Heart right ventricle (tissue), 16 donors: ENCODE measurements at regions not wholly inside any gene's neighbourhood (a gene's known extent, or its start where the extent isn't known, plus 50 kb on each side); places are given as distances from the start of the nearest gene placed in this dataset.

Source experiments
- ATAC-seq, 8 donors: fragments of 200-7000 bp; cut with Tn5 transposase; one replicate each; pipeline ENCODE4 v1.9.1; 2020; ENCODE audit warnings: mild to moderate bottlenecking in 8 of 8, moderate library complexity in 8 of 8, moderate number of reproducible peaks in 1 of 8
- DNase-seq, 2 donors: peaks; one replicate each; pipeline ENCODE4 v3.0.0-alpha.2; 2020
- H3K27ac ChIP-seq, 10 donors: fragments of 200-600 bp; sonication (generic) in 2 of 10; one replicate each; pipeline versions ENCODE4 v1.5.0 to v1.8.0; 2020 to 2022; ENCODE audit warnings: mild to moderate bottlenecking in 3 of 10
- H3K27me3 ChIP-seq, 7 donors: fragments of 200-600 bp; one replicate each; pipeline ENCODE4 v1.8.0; 2021 to 2022; ENCODE audit warnings: mild to moderate bottlenecking in 2 of 7
- H3K36me3 ChIP-seq, 9 donors: fragments of 200-600 bp; sonication (generic) in 1 of 9; one replicate each; pipeline versions ENCODE4 v1.5.0 to v1.8.0; 2020 to 2022; ENCODE audit warnings: mild to moderate bottlenecking in 2 of 9
- H3K4me1 ChIP-seq, 9 donors: fragments of 200-600 bp; sonication (generic) in 1 of 9; one replicate each; pipeline versions ENCODE4 v1.5.0 to v1.8.0; 2020 to 2022; ENCODE audit warnings: mild to moderate bottlenecking in 4 of 9
- H3K4me3 ChIP-seq, 10 donors: fragments of 200-600 bp; sonication (generic) in 2 of 10; one replicate each; pipeline versions ENCODE4 v1.5.0 to v1.8.0; 2020 to 2022; ENCODE audit warnings: mild to moderate bottlenecking in 7 of 10, moderate library complexity in 2 of 10
- H3K9me3 ChIP-seq, 11 donors: fragments of 200-600 bp in 10 of 11; sonication (generic) in 2 of 11; one replicate each; pipeline versions ENCODE4 v1.5.0 to v1.8.0; 2013 to 2022; ENCODE audit warnings: mild to moderate bottlenecking in 2 of 11, control low read depth in 1 of 11, moderate library complexity in 1 of 11
- CTCF ChIP-seq, 9 donors: fragments of 200-600 bp; sonication (generic) in 2 of 9; IDR thresholded peaks; one replicate each; pipeline versions ENCODE4 v1.5.0 to v1.8.0; 2021 to 2022; ENCODE audit warnings: antibody characterized with exemption in 9 of 9, mild to moderate bottlenecking in 5 of 9, moderate library complexity in 1 of 9
- WGBS, 2 donors: extraction: QIAGEN DNeasy Blood & Tissue Kit; methylation state at CpG; one replicate each; pipeline ENCODE4 v1.1.7; 2013; ENCODE audit warnings: inconsistent platforms in 1 of 2; 5-methylcytosine and 5-hydroxymethylcytosine counted together
- intact Hi-C, 10 donors: fragments of 100-400 bp; cut with DNase I; formaldehyde crosslinking; loops; one replicate each; pipeline versions ENCODE4 v1.11.1 to v1.14.2; 2022
- donor health status: Arrhythmogenic right ventricular cardiomyopathy.
- donor health status: ischemic (EF 13 %, LVEDD 7.1; RV severe dilation, severe dysfunction).
- donor health status: healthy with polysubstance abuse.
- donor health status: DM: no; HTN: yes; CAD: no.
- donor health status: DM: no; HTN: no; CAD: no.
- donor health status: ischemic (EF 25% LVEDD 6.9; RV normal size, moderate dysfunction).
- donor health status: ischemic (EF 25% LVEDD 5.7; RV mildly dilated, moderate dysfunction).
- donor health status: healthy.
- donor health status: DM: yes; HTN: yes; CAD: no.
- donor health status: Ischemic cardiomyopathy.
- donor health status: ischemic (EF 35%, LVEDD 5.7; RV mildly dilated, moderate dysfunction).
- donor health status: nonischemic (EF 11% LVEDD 7.7; RV severe dilation, severe dysfunction).
- donor health status: DM: yes; HTN: yes; CAD: no.
- donor health status: PGD.
- donor health status: ischemic (EF 29% LVEDD 5.4; RV normal size, mild dysfunction).
- donor health status: nonischemic (EF 23%, LVEDD 6.1; RV moderate dilation, normal function).

GRCh38 chr5:125713109-125713805, 710.0 kb upstream of the GRAMD2B start:
- 84% methylated on average over 8 of the region's 8 CpGs for WGBS, 2 donors
- Histone ChIP-seq H3K4me1 (no peaks in the 10 kb centered on the region), H3K27ac (no peak overlapping the region), H3K9me3 (no peaks in the 10 kb centered on the region), H3K27me3 (no peaks in the 10 kb centered on the region), H3K36me3 (no peaks in the 10 kb centered on the region), H3K4me3 (no peak overlapping the region)
- DNase-seq (no peak), ATAC-seq (no peak)
- intact Hi-C loops = no loop called here
- no peak for TF ChIP-seq CTCF (IDR thresholded peaks at IDR 0.05)

DNA sequence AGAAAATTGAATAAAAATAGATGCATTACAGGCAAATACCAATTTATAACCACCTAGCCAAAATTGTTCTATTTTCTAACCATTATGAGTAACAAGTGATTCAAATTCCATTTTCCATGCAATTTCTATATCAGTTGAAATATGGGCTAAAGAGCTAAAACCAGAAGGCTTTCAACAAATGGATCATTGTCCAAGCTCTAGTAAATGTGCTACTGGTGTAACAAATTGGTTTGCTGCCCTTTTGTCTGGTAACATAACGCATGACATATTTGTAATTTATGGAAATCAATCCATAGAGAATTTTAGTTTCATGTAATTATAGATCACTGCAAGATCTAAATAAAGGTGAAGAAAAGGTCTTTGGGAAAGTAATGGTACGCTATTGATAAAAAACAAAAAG, 708.0 kb upstream of the GRAMD2B start:
- Histone ChIP-seq H3K27ac (no peak overlapping the region), H3K27me3 (no peaks in the 10 kb centered on the region), H3K4me1 (no peaks in the 10 kb centered on the region), H3K36me3 (no peaks in the 10 kb centered on the region), H3K4me3 (no peak overlapping the region), H3K9me3 (no peaks in the 10 kb centered on the region)
- TF ChIP-seq CTCF (IDR thresholded peaks at IDR 0.05) = no peak
- WGBS, 2 donors = 94 to 97% methylated on average over 2 of the region's 2 CpGs
- DNase-seq = no peak
- intact Hi-C loops = no loop called here
- ATAC-seq = no peak

DNA sequence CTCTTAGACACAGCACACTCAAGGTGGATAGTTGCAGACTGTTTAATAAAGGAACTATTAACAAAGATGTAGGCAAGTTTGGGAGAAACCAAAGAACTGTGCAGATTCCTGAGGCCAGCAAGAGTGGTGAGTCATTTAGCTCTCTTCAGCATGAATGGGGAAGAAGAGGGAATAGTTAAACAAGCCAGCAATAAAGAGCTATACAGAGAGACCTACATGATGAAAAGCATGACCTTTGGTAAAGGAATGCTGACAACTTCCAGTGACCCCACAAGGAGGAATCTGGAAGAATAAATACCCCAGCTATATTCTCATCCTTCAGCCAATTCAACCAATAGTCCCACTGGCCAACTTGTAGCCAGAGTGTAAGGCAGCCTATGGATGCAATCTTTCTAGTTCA, 706.0 kb upstream of the GRAMD2B start:
- ATAC-seq (no peak), DNase-seq (no peak)
- TF ChIP-seq CTCF (IDR thresholded peaks at IDR 0.05) = no peak
- no peaks in the 10 kb centered on the region for H3K27me3 ChIP-seq
- intact Hi-C loops = no loop called here
- no peak overlapping the region for H3K4me3 ChIP-seq
- H3K9me3 ChIP-seq = no peaks in the 10 kb centered on the region
- H3K36me3 ChIP-seq = no peaks in the 10 kb centered on the region
- H3K4me1 ChIP-seq = no peaks in the 10 kb centered on the region
- H3K27ac ChIP-seq = no peak overlapping the region

DNA sequence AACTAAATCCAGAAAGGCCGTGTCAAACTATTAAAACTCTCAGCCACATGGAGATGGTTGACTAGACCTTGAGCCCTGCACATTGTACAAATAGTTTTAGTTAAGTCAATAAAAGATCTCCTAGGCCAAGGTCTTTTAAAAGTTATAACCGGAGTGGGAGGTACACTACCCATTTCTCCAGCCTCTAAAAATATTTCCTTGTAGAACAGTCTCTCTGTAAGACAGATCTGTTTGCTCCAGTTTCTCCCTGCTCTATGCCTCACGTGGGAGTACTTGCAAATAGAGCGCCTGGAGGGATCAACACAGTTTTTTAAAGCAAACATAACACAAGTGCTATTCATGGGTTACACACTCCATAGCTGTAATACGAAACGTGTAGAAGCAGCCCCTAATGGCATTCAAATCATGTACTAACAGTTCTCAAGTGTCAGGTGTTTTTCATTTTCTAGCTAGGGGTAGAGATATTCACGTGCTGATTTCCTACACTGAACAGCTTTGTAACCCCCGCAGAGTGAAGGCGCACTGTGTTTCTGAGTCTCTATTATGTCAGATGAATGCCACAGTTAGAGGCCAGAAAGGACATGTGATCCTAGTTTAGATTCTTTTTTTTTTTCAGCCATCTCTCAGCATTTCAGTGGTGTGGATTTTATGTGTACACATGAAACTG, 703.4 kb upstream of the GRAMD2B start:
- 65 to 66% methylated on average over 9 of the region's 9 CpGs for WGBS, 2 donors
- H3K4me3 ChIP-seq = no peak overlapping the region

More for the DNA sequence above, 703.4 kb upstream of the GRAMD2B start:
- Histone ChIP-seq H3K36me3 (no peaks in the 10 kb centered on the region), H3K9me3 (no peaks in the 10 kb centered on the region), H3K4me1 (no peaks in the 10 kb centered on the region), H3K27me3 (no peaks in the 10 kb centered on the region), H3K27ac (no peak overlapping the region)
- intact Hi-C loops = loop anchor here in 1 of 10 donors (2.0 kb wide), 1 partner anchor 53 kb away; no protein-coding TSS in a partner anchor
- DNase-seq (no peak), ATAC-seq (no peak)
- no peak for TF ChIP-seq CTCF (IDR thresholded peaks at IDR 0.05)
